ENCODE measurements at regions not wholly inside any gene's neighbourhood (a gene's known extent, or its start where the extent isn't known, plus 50 kb on each side); places are given as distances from the start of the nearest gene placed in this dataset.

DNA sequence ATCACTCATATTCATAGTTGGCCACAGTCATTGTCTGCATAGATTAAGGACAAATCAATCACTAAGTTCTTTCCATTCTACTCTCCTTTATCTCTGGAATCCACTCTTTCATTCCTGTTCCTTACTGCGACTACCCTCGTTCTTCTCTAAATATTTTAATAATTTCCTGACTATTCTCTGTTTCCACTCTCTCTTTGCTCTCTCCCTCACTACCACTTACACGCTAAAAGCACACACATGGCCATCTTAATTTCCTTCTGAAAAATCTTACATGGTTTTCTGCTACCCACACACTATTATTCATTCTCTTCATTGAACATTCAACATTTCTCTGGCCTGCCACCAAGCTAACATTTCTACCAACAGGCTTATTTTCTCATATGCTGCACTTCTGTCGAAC lies 279.6 kb upstream of the PLSCR5 start:
- Histone ChIP-seq H3K9me3 (ENCODE audit: control insufficient read depth, low read length) (no peaks in the 10 kb centered on the region), H3K79me1 (replicated peaks; ENCODE audit: low read length, poor library complexity, severe bottlenecking) (no peaks in the 10 kb centered on the region), H2BK5ac (ENCODE audit: low read depth, low read length, poor library complexity, severe bottlenecking) (no peak overlapping the region), H2AK5ac (ENCODE audit: low read length, severe bottlenecking) (no peak overlapping the region), H3K4me1 (ENCODE audit: control insufficient read depth, insufficient read depth, low read depth, low read length) (no peaks in the 10 kb centered on the region), H3K18ac (ENCODE audit: low read depth in 1 of 2, low read length in 2 of 2) (no peak overlapping the region), H3K4me3 (ENCODE audit: insufficient read depth in 1 of 2, low read depth in 1 of 2, low read length in 2 of 2) (no peak overlapping the region), H3K23ac (ENCODE audit: low read length in 2 of 2) (no peak overlapping the region), H4K8ac (ENCODE audit: low read length) (no peak overlapping the region), H2BK15ac (ENCODE audit: low read depth, poor library complexity, severe bottlenecking) (no peak overlapping the region), H2BK12ac (ENCODE audit: low read length in 2 of 2) (no peak overlapping the region), H3K9ac (ENCODE audit: low read length) (no peak overlapping the region), H3K36me3 (ENCODE audit: control insufficient read depth in 1 of 2, insufficient read depth in 2 of 2, low read depth in 1 of 2, low read length in 2 of 2) (no peaks in the 10 kb centered on the region), H3K4ac (ENCODE audit: low read depth in 1 of 2, low read length in 2 of 2) (no peak overlapping the region), H3K27me3 (ENCODE audit: control insufficient read depth in 1 of 2, insufficient read depth in 1 of 2, low read length in 2 of 2) (no peaks in the 10 kb centered on the region), H2BK120ac (ENCODE audit: low read depth, low read length) (no peak overlapping the region), H4K91ac (ENCODE audit: low read length) (no peak overlapping the region), H2AFZ (ENCODE audit: low read depth, low read length) (no peak overlapping the region), H3K4me2 (ENCODE audit: low read length, poor library complexity, severe bottlenecking) (no peak overlapping the region), H3K14ac (ENCODE audit: low read length in 2 of 2) (no peak overlapping the region), H3K27ac (ENCODE audit: low read length, poor library complexity, severe bottlenecking) (no peak overlapping the region)
- no peak for DNase-seq
- WGBS, result 92% methylated on average over 3 of the region's 4 CpGs

DNA sequence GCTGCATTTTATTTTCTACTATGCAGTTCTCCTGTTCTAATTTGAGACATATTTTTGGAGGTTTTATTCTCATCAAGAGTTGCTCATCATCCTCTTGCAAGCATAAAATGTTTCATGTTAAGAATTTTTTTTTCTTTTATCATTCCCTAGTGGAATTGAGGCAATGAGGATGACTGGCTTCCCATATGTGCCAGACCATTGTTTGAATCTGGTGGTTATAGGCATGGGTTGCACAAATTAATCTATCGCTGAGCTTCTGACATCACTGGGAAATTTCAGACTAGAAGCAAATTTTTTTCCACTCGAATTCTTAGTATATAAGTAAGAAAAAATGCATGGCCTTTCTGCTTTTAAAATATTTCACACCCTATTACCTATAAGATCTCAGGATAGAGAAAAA lies 279.1 kb upstream of the PLSCR5 start:
- Histone ChIP-seq H3K27me3 (ENCODE audit: control insufficient read depth in 1 of 2, insufficient read depth in 1 of 2, low read length in 2 of 2) (no peaks in the 10 kb centered on the region), H2AK5ac (ENCODE audit: low read length, severe bottlenecking) (no peak overlapping the region), H3K18ac (ENCODE audit: low read depth in 1 of 2, low read length in 2 of 2) (no peak overlapping the region), H2AFZ (ENCODE audit: low read depth, low read length) (no peak overlapping the region), H3K9me3 (ENCODE audit: control insufficient read depth, low read length) (no peaks in the 10 kb centered on the region), H3K4me1 (ENCODE audit: control insufficient read depth, insufficient read depth, low read depth, low read length) (no peaks in the 10 kb centered on the region), H3K9ac (ENCODE audit: low read length) (no peak overlapping the region), H3K4me2 (ENCODE audit: low read length, poor library complexity, severe bottlenecking) (no peak overlapping the region), H3K27ac (ENCODE audit: low read length, poor library complexity, severe bottlenecking) (no peak overlapping the region), H3K4ac (ENCODE audit: low read depth in 1 of 2, low read length in 2 of 2) (no peak overlapping the region), H3K79me1 (replicated peaks; ENCODE audit: low read length, poor library complexity, severe bottlenecking) (no peaks in the 10 kb centered on the region), H3K23ac (ENCODE audit: low read length in 2 of 2) (no peak overlapping the region), H4K8ac (ENCODE audit: low read length) (no peak overlapping the region), H2BK12ac (ENCODE audit: low read length in 2 of 2) (no peak overlapping the region), H2BK15ac (ENCODE audit: low read depth, poor library complexity, severe bottlenecking) (no peak overlapping the region), H2BK5ac (ENCODE audit: low read depth, low read length, poor library complexity, severe bottlenecking) (no peak overlapping the region), H3K36me3 (ENCODE audit: control insufficient read depth in 1 of 2, insufficient read depth in 2 of 2, low read depth in 1 of 2, low read length in 2 of 2) (no peaks in the 10 kb centered on the region), H2BK120ac (ENCODE audit: low read depth, low read length) (no peak overlapping the region), H3K4me3 (ENCODE audit: insufficient read depth in 1 of 2, low read depth in 1 of 2, low read length in 2 of 2) (no peak overlapping the region), H4K91ac (ENCODE audit: low read length) (no peak overlapping the region), H3K14ac (ENCODE audit: low read length in 2 of 2) (no peak overlapping the region)
- no peak for DNase-seq
- WGBS, result 100% methylated on average over 1 of the region's 2 CpGs

DNA sequence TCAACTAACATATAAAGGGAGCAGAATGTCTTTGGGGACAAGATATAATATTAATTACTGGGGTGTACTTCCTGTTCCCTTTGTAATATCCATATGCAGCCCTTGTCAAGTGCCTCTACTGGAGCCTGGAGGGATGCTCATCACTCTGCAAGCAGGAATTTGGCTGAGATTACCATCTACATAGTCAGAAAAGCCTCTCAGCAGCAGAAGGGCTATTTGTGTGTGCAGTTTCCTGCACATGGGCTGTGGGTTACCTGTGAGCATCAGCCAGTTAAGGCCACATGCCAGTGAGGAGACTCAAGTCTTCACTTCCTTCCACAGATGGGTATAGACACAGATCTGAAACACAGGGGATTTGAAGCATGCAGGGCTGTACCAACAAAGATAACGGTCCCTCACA lies 278.1 kb upstream of the PLSCR5 start:
- Histone ChIP-seq H3K27ac (ENCODE audit: low read length, poor library complexity, severe bottlenecking) (no peak overlapping the region), H2BK15ac (ENCODE audit: low read depth, poor library complexity, severe bottlenecking) (no peak overlapping the region), H3K4me1 (ENCODE audit: control insufficient read depth, insufficient read depth, low read depth, low read length) (no peaks in the 10 kb centered on the region), H3K9me3 (ENCODE audit: control insufficient read depth, low read length) (no peaks in the 10 kb centered on the region), H2BK120ac (ENCODE audit: low read depth, low read length) (no peak overlapping the region), H4K91ac (ENCODE audit: low read length) (no peak overlapping the region), H3K27me3 (ENCODE audit: control insufficient read depth in 1 of 2, insufficient read depth in 1 of 2, low read length in 2 of 2) (no peaks in the 10 kb centered on the region), H2AFZ (ENCODE audit: low read depth, low read length) (no peak overlapping the region), H3K18ac (ENCODE audit: low read depth in 1 of 2, low read length in 2 of 2) (no peak overlapping the region), H3K4me2 (ENCODE audit: low read length, poor library complexity, severe bottlenecking) (no peak overlapping the region), H2BK5ac (ENCODE audit: low read depth, low read length, poor library complexity, severe bottlenecking) (no peak overlapping the region), H2AK5ac (ENCODE audit: low read length, severe bottlenecking) (no peak overlapping the region), H4K8ac (ENCODE audit: low read length) (no peak overlapping the region), H3K4me3 (ENCODE audit: insufficient read depth in 1 of 2, low read depth in 1 of 2, low read length in 2 of 2) (no peak overlapping the region), H3K4ac (ENCODE audit: low read depth in 1 of 2, low read length in 2 of 2) (no peak overlapping the region), H3K9ac (ENCODE audit: low read length) (no peak overlapping the region), H3K14ac (ENCODE audit: low read length in 2 of 2) (no peak overlapping the region), H2BK12ac (ENCODE audit: low read length in 2 of 2) (no peak overlapping the region), H3K79me1 (replicated peaks; ENCODE audit: low read length, poor library complexity, severe bottlenecking) (no peaks in the 10 kb centered on the region), H3K23ac (ENCODE audit: low read length in 2 of 2) (no peak overlapping the region), H3K36me3 (ENCODE audit: control insufficient read depth in 1 of 2, insufficient read depth in 2 of 2, low read depth in 1 of 2, low read length in 2 of 2) (no peaks in the 10 kb centered on the region)
- no CpG with 5 or more reads among the region's 1 CpG for WGBS
- no peak for DNase-seq

DNA sequence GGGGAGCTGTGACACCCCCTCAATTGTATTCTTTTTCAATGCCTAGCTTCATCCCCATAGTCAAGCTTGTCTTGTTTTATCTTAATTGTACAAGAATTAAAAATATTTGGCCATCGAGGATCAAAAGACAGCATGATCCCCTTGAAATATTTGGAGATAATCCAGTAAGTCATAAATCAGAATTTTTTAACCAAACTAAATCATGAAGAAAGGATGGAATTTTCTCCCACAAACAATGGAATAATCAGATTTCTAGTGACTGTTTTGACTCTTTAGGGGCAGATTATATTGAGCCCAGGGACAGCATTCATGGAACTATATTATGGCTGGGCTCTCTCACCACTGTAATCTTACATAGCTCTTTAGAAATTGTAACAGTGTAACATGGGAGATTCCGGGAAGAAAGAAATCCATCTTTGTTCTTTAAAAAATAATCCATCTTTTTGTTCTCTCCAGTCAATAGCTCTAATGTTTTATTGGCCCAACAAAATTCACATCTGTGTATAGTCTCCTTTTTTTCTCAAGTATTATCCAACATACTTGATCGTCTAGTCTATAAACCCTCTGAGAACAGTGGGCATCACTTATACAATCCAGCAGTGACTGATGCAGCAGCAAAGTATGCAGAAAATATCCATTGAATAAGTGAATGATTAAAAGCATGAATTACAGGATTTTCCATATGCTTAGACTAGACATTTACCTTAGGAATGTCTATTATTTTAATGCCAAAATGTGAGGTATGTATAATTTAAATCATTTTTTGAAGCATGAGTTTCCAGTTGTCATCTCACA lies 277.0 kb upstream of the PLSCR5 start:
- no peak for DNase-seq
- Histone ChIP-seq H3K14ac (ENCODE audit: low read length in 2 of 2) (no peak overlapping the region), H3K27me3 (ENCODE audit: control insufficient read depth in 1 of 2, insufficient read depth in 1 of 2, low read length in 2 of 2) (no peaks in the 10 kb centered on the region), H3K9ac (ENCODE audit: low read length) (no peak overlapping the region), H4K8ac (ENCODE audit: low read length) (no peak overlapping the region), H3K4me1 (ENCODE audit: control insufficient read depth, insufficient read depth, low read depth, low read length) (no peaks in the 10 kb centered on the region), H3K36me3 (ENCODE audit: control insufficient read depth in 1 of 2, insufficient read depth in 2 of 2, low read depth in 1 of 2, low read length in 2 of 2) (no peaks in the 10 kb centered on the region), H3K4ac (ENCODE audit: low read depth in 1 of 2, low read length in 2 of 2) (no peak overlapping the region), H3K27ac (ENCODE audit: low read length, poor library complexity, severe bottlenecking) (no peak overlapping the region), H3K18ac (ENCODE audit: low read depth in 1 of 2, low read length in 2 of 2) (no peak overlapping the region), H4K91ac (ENCODE audit: low read length) (no peak overlapping the region), H2AFZ (ENCODE audit: low read depth, low read length) (no peak overlapping the region), H3K79me1 (replicated peaks; ENCODE audit: low read length, poor library complexity, severe bottlenecking) (no peaks in the 10 kb centered on the region), H2BK5ac (ENCODE audit: low read depth, low read length, poor library complexity, severe bottlenecking) (no peak overlapping the region), H2BK12ac (ENCODE audit: low read length in 2 of 2) (no peak overlapping the region), H3K4me2 (ENCODE audit: low read length, poor library complexity, severe bottlenecking) (no peak overlapping the region), H2AK5ac (ENCODE audit: low read length, severe bottlenecking) (no peak overlapping the region), H3K23ac (ENCODE audit: low read length in 2 of 2) (no peak overlapping the region), H3K9me3 (ENCODE audit: control insufficient read depth, low read length) (no peaks in the 10 kb centered on the region), H2BK15ac (ENCODE audit: low read depth, poor library complexity, severe bottlenecking) (no peak overlapping the region), H3K4me3 (ENCODE audit: insufficient read depth in 1 of 2, low read depth in 1 of 2, low read length in 2 of 2) (no peak overlapping the region), H2BK120ac (ENCODE audit: low read depth, low read length) (no peak overlapping the region)
- WGBS, result 100% methylated on average over 2 of the region's 3 CpGs
